ENCODE measurements at regions not wholly inside any gene's neighbourhood (a gene's known extent, or its start where the extent isn't known, plus 50 kb on each side); places are given as distances from the start of the nearest gene placed in this dataset.

- DNase-seq = no peak
Measured at GRCh38 chrX:40267334-40268187, 169.8 kb upstream of the BCOR start.

- DNase-seq = peak; percentile 9
Measured at GRCh38 chrX:40266490-40267333, 169.0 kb upstream of the BCOR start.

DNA sequence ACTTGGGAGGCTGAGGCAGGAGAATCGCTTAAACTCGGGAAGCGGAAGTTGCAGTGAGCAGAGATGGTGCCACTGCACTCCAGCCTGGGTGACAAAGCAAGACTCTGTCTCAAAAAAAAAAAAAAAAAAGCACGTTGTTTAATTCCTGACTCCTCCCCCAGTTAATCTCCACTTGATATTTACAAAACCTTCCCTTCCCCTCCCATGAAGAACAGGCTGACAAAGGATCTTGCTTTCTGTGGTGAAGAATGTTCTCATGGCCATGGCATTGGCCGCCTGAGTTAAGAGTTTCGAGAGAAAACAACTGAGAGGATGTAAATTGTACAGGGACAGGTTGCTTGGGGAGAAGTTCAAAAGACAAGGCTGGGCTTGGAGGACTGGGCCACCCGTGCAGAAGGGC, 168.2 kb upstream of the BCOR start:
- no peak for DNase-seq

DNA sequence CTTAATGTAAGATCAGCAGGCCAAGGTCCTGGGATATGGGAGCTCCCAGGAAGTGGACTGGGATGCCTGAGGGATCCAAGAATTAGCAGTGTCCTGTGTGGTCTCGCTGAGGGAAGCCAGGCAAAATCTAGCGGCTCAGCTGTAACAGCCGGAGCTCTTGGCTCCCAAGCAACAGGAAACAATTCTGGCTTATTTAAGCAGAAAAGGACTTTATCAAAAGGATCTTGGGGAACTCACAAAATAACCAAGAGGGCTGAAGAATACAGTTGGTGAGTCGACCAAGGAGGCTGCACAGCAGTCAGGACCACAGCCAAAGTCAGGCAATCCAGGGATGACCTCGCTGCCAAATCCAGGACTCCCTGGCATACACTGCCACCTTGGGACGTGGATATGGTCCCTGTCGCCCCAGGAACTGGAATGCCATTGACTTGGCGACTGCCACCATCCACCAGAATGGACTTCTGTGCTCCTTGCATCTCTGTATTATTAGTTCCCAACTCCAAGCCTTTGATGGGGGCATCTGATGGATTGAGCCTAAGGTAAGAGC, 165.3 kb upstream of the BCOR start:
- no peak for DNase-seq

DNA sequence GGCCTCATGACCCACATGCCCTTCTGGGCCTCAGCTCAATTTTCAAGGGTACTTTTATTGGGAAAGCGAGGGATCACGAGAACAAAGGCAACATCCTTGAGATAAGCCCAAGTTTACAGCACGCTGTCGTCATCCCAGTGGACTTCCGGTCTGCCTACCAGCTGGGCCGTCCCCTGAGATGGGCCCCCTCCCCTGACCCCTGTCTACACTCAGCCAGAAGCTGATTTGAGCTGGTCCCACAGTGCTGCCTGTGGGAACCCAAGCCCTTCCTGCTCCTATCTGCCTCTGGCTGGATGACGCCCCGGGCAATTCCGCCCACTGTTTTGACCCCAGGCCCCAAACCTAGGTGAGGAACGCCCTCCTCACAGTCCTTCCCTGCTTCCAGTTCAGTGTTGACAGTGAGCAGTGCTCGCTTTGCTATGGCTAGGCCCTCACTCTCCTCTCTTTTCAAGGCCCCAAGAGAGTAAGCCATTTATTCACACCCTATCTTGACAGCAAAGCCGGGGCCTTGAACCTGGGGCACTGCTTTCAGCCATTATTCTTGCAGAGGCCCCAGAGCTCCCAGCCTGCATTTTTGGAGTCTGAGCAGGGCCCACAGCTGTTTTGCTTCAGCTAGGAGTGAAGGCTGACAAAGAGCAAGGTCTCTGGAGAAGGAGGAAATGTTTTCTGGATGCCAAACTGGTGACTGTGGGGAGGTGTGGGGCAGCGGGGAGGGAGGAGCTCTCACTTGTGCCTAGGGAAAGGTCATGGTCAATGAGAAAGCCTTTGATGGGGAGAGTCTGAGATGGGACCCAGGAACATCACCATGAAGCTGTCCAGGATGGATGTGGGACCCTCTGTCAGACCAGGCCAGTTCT, 164.6 kb upstream of the BCOR start:
- no peak for DNase-seq

DNA sequence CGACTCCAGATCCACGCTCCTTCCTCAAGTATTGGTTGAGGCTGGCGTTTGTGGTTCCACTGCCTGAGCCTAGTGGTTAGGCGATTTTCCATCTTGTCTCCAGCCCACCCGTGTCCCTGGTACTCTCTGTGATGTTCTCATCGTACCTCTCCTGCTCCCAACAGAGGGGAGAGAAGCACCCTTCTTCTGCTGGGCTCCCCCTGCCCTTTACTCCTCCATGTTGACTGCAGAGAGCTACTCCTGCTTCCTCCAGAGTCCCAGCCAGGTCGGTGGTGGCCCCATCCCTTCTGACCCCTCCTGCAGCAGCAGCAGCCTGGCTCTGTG, 164.0 kb upstream of the BCOR start:
- DNase-seq = no peak

DNA sequence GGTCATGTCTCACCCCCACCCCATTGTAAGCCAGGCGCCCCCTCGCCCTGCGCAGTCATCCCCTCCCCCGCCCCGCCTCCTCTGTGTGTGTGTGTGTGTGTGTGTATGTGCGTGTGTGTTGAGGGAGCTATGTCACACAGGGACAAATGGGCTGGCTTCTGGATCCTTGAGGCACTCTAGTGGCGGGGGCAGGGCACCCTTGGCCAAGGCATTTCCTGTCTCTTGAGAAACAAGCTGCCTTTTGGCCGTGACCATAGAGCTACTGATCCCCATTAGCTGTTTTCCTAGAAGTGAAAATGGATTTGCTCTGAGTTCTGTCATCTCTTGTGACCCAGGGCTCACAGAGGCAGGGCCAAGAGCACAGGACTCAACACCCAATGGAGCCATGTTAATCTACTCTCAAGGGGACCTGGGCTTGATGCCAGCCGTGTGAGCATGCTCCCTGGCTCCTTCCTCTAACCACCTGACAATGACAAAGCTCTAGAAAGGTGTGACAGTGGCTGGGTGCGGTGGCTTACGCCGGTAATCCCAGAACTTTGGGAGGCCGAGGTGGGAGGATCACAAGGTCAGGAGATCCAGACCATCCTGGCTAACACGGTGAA, 162.5 kb upstream of the BCOR start:
- DNase-seq = peak; percentile 73

DNA sequence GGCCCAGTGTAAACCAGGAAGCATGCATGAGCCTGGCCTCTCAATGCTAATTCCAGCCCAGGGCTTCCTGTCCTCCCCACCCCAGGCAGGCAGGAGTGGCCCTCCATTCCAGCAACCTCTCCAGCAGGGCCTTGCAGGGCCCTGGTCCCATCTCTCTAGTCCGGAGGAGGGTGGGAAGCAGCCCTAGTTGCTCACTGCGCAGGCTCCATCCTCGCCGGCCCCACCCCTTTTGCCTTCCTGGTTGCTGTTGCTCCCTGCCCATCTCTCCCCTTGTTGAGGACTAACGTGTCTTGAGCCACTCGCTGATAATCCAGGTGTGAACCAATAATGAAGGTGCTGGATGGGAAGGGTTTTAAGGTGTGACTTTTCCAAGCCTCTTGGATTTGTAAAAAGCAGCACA, 161.2 kb upstream of the BCOR start:
- DNase-seq = no peak

DNA sequence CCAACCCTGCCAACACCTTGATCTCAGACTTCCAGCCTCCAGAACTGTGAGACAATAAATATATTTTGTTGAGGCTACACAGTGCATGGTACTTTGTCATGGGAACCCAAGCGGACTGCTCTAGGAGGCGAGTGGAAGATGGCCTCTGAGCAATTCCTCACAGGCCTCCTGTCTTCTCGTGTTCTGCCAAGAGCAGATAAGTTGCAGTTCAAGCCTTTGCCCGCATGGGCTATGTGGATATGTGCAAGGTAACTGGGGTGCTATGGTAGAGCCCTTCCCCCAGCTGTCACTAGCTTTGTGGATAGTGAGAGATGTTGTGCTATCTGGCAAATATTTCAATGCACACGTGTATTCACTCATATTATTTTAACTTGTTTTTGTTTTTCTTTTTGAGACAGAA, 156.0 kb upstream of the BCOR start:
- no peak for DNase-seq

DNA sequence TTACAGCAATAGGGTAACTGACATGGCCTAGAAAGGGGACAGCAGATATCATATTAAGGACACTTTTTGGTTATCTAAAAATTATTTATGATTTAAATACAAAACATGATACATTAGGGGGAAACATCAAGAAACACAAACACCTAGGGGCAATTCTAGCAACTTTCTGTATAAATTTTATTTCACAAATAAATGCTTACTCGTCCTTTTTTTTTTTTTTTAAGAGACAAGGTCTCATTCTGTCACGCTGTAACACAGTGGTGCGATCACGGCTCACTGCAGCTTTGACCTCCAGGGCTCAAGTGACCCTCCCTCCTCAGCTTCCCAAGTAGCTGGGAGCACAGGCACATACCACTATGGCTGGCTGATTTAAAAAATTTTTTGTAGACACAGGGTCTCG, 151.8 kb upstream of the BCOR start:
- DNase-seq = no peak

DNA sequence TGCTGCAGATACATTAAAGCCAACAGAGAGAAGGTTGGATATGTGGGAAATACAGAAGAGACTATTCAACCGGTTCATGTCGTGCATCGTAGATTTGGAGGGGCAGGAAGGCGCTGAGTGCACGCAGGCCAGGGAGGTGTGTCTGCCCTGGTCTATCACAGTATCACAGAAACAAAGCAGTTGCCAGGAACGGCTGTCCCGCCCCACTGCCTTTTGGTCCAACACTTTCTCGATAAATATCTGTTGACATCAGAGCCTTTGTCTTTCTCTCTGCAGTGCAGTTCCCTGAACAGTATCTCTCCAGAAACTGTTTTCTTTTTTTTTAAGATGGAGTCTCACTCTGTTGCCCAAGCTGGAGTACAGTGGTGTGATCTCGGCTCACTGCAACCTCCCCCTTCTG, 151.1 kb upstream of the BCOR start:
- no peak for DNase-seq

DNA sequence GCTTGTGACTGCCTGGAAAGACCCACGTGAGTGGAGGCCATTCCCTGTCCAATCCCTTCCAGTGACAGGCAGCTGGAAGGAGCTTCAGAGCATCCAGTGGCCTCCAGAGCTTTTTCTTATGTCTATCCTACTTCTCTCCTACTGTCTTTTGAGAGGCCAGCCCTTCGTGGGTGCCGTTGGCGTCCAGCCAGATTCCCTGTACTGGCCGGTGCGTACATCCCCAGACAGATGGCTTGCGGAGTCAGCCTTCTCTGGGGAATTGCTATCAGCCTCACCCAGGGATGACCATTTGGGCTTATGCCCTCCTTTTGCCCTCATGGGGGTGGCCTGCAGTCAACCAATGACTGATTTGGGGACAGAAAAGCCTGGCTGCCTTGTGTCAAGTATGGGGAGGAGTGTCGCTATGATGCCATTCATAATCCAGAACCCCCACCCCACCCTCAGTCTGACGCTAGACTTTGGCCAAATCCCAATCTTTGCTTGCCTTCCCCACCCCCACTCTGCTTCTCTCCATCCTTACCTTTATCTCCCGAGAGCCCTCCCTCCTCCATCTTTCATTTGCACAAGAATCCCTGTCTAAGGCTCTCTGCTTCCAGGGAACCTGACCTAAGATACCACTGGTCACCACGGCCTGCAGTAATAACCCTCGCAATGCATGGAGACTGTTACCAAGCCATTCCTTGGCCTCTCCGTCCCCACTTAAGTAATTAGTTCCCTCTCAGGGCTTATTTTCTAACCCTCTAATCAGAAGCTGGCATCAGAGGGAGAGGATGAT, 150.3 kb upstream of the BCOR start:
- no peak for DNase-seq

DNA sequence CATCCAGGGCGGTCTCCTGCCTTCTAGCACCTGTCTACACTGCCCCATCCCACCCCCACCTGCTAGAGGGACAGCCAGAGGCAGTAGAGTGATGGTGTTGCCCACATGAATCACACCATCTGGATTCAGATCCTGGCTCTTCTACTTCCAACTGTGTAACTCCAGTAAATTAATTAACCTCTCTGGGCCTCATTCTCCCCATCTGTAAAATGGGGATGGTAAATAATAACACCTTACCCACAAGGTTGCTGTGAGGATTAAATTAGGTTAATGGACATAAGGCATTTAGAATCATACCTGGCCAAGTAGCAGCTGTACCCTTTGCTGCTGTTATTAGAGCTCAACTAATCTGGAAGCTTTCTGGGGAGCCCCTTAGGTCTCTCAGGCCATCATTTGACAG, 149.6 kb upstream of the BCOR start:
- no peak for DNase-seq

- no peak for DNase-seq
Measured at GRCh38 chrX:40245488-40246071, 147.8 kb upstream of the BCOR start.

DNA sequence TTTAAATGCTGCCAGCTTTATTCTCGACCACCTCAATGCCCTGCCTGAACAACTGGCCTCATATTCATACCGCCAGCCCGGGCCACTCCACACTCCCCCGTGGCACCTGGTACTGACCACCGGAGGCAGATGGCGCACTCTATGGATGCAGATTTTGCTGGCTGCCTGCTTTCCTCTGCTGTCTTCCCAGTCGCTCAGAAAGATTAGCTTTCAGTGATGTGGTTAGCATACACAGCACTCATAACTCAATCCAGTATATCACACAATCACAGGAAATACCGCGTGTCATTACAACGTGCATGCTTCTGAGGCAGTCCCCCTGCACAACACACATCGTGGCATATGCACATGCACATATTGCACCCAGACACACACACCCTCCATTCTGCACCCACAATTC, 147.2 kb upstream of the BCOR start:
- no peak for DNase-seq

DNA sequence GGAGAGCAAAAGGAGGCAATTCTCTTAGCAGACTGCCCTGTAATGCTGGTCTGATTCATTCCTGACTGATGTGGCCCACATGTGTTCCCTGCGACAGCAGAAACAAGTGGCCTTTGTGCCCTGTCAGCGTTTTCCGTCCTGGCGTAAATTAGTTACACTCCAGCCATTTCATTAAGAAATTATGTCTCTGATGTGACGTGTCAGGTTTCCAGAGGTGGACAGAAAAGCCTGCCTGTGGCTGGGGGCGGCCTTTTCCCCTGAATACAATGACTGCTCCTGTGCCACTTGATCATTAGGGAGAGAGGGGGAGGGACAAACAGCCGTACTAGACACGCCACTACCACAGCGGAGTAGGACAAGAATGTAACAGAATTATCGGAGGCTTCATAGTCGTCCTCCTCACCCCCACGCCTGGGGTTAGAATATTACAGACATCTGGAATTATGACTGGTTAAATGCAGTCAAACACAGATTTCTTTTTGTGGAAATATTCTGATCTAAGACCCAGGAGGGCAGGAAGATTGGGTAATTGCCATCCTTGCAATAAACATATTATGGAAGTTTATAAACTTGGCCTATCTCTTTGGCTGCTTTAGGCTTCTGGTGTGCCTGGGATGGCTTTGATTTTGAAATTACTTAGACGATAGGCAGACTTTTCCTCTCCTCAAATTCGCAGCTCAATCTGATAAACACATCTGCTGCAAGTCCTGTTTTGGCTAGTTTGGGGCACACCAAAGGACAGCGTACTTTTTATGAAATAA, 146.2 kb upstream of the BCOR start:
- DNase-seq = no peak

DNA sequence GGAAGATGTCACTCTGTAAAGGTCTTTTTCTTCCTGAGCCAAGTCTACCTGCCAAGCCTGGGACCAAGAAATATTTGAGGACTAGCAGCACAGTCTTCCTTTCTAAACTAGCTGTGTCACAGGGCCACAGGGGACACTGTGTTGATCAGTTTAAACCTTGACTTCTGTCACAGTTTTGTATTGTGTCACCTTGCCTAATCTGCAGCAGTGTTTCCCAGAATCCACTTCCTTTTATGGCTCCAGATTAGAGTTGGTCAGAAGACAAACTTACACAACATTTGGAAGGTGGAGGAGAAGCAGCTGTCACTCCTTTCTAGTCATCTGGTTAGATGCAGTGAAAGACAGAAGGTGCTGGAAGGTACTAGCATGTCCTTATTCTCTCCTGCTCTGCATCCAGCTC, 143.1 kb upstream of the BCOR start:
- no peak for DNase-seq

DNA sequence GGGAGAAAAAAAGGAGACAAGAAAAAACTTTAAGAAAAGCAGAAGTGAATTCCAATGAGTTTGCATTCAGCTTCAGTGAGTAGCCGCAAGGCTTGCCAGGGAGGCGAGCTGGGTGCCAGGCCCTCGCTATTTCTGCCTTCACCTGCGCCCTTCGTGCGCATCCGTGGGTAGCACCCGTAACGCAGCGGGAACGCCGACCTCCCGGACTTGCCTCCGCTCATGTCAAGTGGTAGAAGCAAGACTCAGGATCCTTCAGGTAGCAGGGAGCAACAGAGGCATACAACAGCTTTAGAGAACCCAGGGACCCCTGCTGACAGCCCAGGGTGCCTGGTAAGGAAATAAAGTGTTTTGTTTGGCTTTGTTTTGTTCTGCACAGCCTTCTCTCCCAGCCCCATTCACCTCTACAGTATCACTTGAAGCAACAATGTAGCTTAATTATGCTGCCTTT, 140.0 kb upstream of the BCOR start:
- no peak for DNase-seq

DNA sequence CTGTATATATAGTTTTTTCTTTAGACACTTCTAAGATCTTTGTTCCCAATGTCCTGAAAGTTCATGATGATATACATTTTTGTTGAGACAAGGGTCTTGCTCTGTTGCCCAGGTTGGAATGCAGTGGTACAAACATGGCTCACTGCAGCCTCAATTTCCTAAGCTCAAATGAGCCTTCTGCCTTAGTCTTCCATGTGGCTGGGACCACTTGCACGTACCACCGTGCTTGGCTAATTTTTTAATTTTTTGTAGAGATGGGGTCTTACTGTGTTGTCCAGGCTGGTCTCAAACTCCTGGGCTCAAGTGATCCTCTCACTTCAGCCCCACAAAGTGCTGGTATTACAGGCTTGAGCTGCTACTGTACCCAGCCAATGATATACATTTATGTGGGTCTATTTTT, 132.9 kb upstream of the BCOR start:
- no peak for DNase-seq

DNA sequence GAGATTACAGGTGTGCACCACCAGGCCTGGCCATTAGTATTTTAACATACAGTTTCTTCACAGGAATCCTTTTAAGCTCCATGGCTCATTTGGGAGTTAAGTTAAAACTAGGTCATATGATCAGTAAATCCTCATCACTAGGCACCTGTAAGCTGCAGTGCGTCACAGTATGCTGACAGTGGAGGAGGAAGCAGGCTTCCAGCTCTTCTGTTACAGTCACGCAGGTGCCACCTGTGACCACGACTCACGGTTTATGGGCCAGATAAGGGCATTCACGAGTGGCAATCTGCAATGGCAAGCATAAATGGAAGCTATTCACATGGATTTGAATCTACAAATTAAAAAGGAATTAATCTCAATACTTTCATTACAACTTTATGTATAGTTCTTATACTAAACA, 129.4 kb upstream of the BCOR start:
- no peak for DNase-seq

DNA sequence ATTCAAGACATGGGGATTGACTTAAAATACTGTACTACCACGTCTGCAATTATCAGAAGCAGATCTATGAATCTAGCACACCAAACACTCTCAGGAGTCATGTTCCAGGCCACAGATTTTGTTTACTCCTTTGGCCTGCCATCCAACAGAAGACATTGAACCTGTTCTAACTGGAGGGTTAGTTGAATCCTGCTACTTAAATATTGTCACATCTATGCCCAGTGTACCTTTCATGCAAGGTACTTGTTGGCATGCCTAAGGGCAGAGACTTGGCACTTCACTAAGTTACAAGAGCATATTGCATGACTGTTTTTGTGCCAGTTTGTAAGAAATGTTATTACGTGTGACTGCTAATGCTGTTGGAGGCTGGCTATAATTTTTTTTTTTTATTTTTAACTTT, 126.9 kb upstream of the BCOR start:
- DNase-seq = no peak

All from NCI-H2029 treated with DMSO at 0.1 percent for 48 hours (cell line).